ENCODE measurements at regions not wholly inside any gene's neighbourhood (a gene's known extent, or its start where the extent isn't known, plus 50 kb on each side); places are given as distances from the start of the nearest gene placed in this dataset.

DNA sequence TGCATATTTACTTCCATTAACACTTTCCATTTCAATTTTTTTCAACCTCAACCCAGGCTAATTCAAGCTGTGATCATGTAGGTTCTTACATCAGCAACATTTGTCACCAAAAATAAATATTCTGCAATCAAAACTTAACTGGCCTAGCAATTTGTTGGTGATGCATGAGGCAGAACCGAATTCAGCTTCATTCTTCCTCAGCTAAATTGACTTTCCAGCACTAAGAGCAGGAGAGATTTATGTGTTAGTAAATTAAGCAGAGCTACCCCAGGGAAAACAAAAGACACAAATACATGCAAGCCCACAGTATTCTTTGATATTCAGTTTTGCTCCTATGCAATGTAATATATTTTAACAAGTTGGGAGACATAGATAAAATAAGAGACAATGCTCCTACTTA is 208.7 kb upstream of the NDST3 start:
- no peaks in the 10 kb centered on the region for H3K9me2 ChIP-seq (ENCODE audit: insufficient read depth, low read length)
- no peaks in the 10 kb centered on the region for H3K9me3 ChIP-seq (ENCODE audit: low read length)
- H4K20me1 ChIP-seq (ENCODE audit: insufficient read depth), result no peaks in the 10 kb centered on the region
- no peak overlapping the region for H3K4me3 ChIP-seq (ENCODE audit: low read length)
- H3K27me3 ChIP-seq (ENCODE audit: insufficient read depth, low read depth, low read length), result no peaks in the 10 kb centered on the region
- H3K9ac ChIP-seq (ENCODE audit: low read length), result no peak overlapping the region
- no peak overlapping the region for H3K4me2 ChIP-seq (ENCODE audit: low read length)
- TF ChIP-seq EP300 (conservative IDR thresholded peaks at IDR 0.05; ENCODE audit: poor library complexity, severe bottlenecking) (no peak), EZH2 (IDR thresholded peaks at IDR 0.05; ENCODE audit: borderline replicate concordance, insufficient read depth, low read length, poor library complexity, severe bottlenecking) (no peak), MXI1 (conservative IDR thresholded peaks at IDR 0.05; ENCODE audit: poor library complexity, severe bottlenecking) (no peak), SMC3 (conservative IDR thresholded peaks at IDR 0.05; ENCODE audit: poor library complexity) (no peak)
- H3K27ac ChIP-seq (ENCODE audit: low read length), result no peak overlapping the region
- H3K79me2 ChIP-seq (replicated peaks; ENCODE audit: insufficient read depth, low read length), result no peaks in the 10 kb centered on the region
- H3K36me3 ChIP-seq (ENCODE audit: insufficient read depth, low read length), result no peaks in the 10 kb centered on the region
- no peaks in the 10 kb centered on the region for H3F3A ChIP-seq (ENCODE audit: insufficient read depth, low read length, poor library complexity, severe bottlenecking)
- no peak overlapping the region for H2AFZ ChIP-seq (ENCODE audit: low read depth, low read length)

DNA sequence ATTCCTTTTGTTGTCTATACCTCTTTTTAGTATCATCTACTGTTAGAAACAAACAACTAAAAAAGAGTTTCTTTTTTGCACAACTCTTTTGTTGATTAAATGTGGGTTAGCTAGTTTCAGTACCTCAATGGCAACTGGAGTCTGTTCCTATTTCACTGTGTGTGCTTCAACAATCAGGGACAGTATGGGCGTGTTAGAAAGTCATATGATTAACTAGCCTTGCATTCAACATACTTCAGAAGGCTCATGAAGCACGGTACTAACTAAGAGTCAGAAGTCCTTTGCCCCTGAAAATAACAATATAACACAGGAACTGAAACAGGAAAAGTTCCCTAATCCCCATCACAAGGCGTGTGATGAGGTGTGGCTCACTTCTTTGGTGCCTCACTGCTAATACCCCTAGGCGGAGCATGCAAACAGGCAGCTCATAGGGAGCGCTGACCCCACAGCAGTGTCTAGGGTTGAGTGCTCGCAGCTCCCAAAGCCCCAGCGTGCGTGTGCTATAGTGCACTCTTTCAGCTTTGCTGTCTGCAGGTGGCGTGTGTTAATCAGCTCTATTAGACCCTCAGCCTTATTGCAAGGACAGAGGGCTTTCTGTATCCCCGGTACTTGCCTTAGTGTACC is 203.1 kb upstream of the NDST3 start:
- Histone ChIP-seq H3K79me2 (replicated peaks; ENCODE audit: insufficient read depth, low read length) (no peaks in the 10 kb centered on the region), H3K9me2 (ENCODE audit: insufficient read depth, low read length) (no peaks in the 10 kb centered on the region), H4K20me1 (ENCODE audit: insufficient read depth) (no peaks in the 10 kb centered on the region), H3K9me3 (ENCODE audit: low read length) (no peaks in the 10 kb centered on the region), H3K36me3 (ENCODE audit: insufficient read depth, low read length) (no peaks in the 10 kb centered on the region), H3F3A (ENCODE audit: insufficient read depth, low read length, poor library complexity, severe bottlenecking) (no peaks in the 10 kb centered on the region), H3K27me3 (ENCODE audit: insufficient read depth, low read depth, low read length) (no peaks in the 10 kb centered on the region), H3K4me2 (ENCODE audit: low read length) (no peak overlapping the region), H2AFZ (ENCODE audit: low read depth, low read length) (no peak overlapping the region), H3K9ac (ENCODE audit: low read length) (no peak overlapping the region), H3K27ac (ENCODE audit: low read length) (no peak overlapping the region), H3K4me3 (ENCODE audit: low read length) (no peak overlapping the region)
- TF ChIP-seq TAF1 (IDR thresholded peaks at IDR 0.05; ENCODE audit: low read depth) (no peak), POLR2AphosphoS5 (IDR thresholded peaks at IDR 0.05) (no peak), EP300 (conservative IDR thresholded peaks at IDR 0.05; ENCODE audit: poor library complexity, severe bottlenecking) (no peak), CTCF (IDR thresholded peaks at IDR 0.05; ENCODE audit: poor library complexity, severe bottlenecking) (no peak), MXI1 (conservative IDR thresholded peaks at IDR 0.05; ENCODE audit: poor library complexity, severe bottlenecking) (no peak)

GRCh38 chr4:117835566-117835965 is 198.7 kb upstream of the NDST3 start:
- H3K4me3 ChIP-seq (ENCODE audit: low read length), result no peak overlapping the region
- no peak overlapping the region for H2AFZ ChIP-seq (ENCODE audit: low read depth, low read length)
- no peaks in the 10 kb centered on the region for H3K79me2 ChIP-seq (replicated peaks; ENCODE audit: insufficient read depth, low read length)
- no peaks in the 10 kb centered on the region for H3F3A ChIP-seq (ENCODE audit: insufficient read depth, low read length, poor library complexity, severe bottlenecking)
- H3K27me3 ChIP-seq (ENCODE audit: insufficient read depth, low read depth, low read length), result no peaks in the 10 kb centered on the region
- no peaks in the 10 kb centered on the region for H4K20me1 ChIP-seq (ENCODE audit: insufficient read depth)
- H3K36me3 ChIP-seq (ENCODE audit: insufficient read depth, low read length), result no peaks in the 10 kb centered on the region
- no peaks in the 10 kb centered on the region for H3K9me3 ChIP-seq (ENCODE audit: low read length)
- no peak overlapping the region for H3K9ac ChIP-seq (ENCODE audit: low read length)
- no peak overlapping the region for H3K27ac ChIP-seq (ENCODE audit: low read length)
- no peaks in the 10 kb centered on the region for H3K9me2 ChIP-seq (ENCODE audit: insufficient read depth, low read length)
- TF ChIP-seq POLR2AphosphoS5 (IDR thresholded peaks at IDR 0.05) (no peak), SMC3 (conservative IDR thresholded peaks at IDR 0.05; ENCODE audit: poor library complexity) (no peak), MXI1 (conservative IDR thresholded peaks at IDR 0.05; ENCODE audit: poor library complexity, severe bottlenecking) (no peak), RAD21 (conservative IDR thresholded peaks at IDR 0.05) (no peak), TAF1 (IDR thresholded peaks at IDR 0.05; ENCODE audit: low read depth) (no peak), EZH2 (IDR thresholded peaks at IDR 0.05; ENCODE audit: borderline replicate concordance, insufficient read depth, low read length, poor library complexity, severe bottlenecking) (no peak), CTCF (IDR thresholded peaks at IDR 0.05; ENCODE audit: poor library complexity, severe bottlenecking) (no peak), EP300 (conservative IDR thresholded peaks at IDR 0.05; ENCODE audit: poor library complexity, severe bottlenecking) (no peak)
- TF ChIP-seq, protein P1, sequence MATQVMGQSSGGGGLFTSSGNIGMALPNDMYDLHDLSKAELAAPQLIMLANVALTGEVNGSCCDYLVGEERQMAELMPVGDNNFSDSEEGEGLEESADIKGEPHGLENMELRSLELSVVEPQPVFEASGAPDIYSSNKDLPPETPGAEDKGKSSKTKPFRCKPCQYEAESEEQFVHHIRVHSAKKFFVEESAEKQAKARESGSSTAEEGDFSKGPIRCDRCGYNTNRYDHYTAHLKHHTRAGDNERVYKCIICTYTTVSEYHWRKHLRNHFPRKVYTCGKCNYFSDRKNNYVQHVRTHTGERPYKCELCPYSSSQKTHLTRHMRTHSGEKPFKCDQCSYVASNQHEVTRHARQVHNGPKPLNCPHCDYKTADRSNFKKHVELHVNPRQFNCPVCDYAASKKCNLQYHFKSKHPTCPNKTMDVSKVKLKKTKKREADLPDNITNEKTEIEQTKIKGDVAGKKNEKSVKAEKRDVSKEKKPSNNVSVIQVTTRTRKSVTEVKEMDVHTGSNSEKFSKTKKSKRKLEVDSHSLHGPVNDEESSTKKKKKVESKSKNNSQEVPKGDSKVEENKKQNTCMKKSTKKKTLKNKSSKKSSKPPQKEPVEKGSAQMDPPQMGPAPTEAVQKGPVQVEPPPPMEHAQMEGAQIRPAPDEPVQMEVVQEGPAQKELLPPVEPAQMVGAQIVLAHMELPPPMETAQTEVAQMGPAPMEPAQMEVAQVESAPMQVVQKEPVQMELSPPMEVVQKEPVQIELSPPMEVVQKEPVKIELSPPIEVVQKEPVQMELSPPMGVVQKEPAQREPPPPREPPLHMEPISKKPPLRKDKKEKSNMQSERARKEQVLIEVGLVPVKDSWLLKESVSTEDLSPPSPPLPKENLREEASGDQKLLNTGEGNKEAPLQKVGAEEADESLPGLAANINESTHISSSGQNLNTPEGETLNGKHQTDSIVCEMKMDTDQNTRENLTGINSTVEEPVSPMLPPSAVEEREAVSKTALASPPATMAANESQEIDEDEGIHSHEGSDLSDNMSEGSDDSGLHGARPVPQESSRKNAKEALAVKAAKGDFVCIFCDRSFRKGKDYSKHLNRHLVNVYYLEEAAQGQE (IDR thresholded peaks at IDR 0.05; ENCODE audit: borderline replicate concordance), result no peak
- H3K4me2 ChIP-seq (ENCODE audit: low read length), result no peak overlapping the region
